Cardiac muscle cell (in vitro differentiated cells and primary cell): ENCODE measurements at regions not wholly inside any gene's neighbourhood (a gene's known extent, or its start where the extent isn't known, plus 50 kb on each side); places are given as distances from the start of the nearest gene placed in this dataset.

Experiments used
- DNase-seq, 2 donors: peaks; one replicate each; pipeline versions ENCODE4 v3.0.0 to v3.0.0-alpha.2; 2010 to 2017; ENCODE audit warnings: low read depth in 1 of 2, low spot score in 1 of 2
- H3K27ac ChIP-seq: fragments of 200-600 bp; sonication (generic); 2 replicates; pipeline ENCODE4 v1.5.1; 2016
- H3K27me3 ChIP-seq: fragments of 200-600 bp; sonication (generic); 2 replicates; pipeline ENCODE4 v1.6.0; 2016; ENCODE audit warnings: control low read depth
- H3K36me3 ChIP-seq: fragments of 200-600 bp; sonication (generic); 2 replicates; pipeline ENCODE4 v1.5.1; 2016; ENCODE audit warnings: control low read depth
- H3K4me1 ChIP-seq: fragments of 200-600 bp; sonication (generic); 2 replicates; pipeline ENCODE4 v1.8.1; 2017; ENCODE audit warnings: low read depth, mild to moderate bottlenecking, mixed run types
- H3K4me3 ChIP-seq: fragments of 200-600 bp; sonication (generic); 2 replicates; pipeline ENCODE4 v1.5.1; 2016; ENCODE audit warnings: mild to moderate bottlenecking
- H3K9me3 ChIP-seq: fragments of 200-600 bp; sonication (generic); 2 replicates; pipeline ENCODE4 v1.5.1; 2017; ENCODE audit warnings: low read depth, mild to moderate bottlenecking, control low read depth
- TF ChIP-seq, protein P1 (sequence below): IDR thresholded peaks from 2 replicates; pipeline ENCODE4 v1.5.1; 2012; ENCODE audit warnings: low read depth, mild to moderate bottlenecking, low read length

DNA sequence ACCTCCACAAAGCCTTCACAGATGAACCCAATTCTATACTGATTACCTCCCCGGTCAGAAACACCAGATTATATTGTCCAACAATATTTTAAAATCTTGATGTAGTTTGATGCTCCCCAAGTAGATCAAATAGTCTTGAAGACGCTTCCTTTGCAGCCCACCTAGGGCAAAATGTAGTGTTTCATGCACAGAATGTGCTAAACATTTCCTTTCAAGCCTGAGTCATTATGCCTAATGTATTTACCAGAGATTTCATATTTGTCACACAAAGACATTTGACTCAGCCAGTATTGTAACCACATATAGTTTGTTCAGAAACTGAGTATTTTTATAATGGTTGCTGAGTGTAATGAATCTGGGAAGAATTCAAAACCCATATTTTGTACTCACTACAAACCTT, 1396.8 kb downstream of the LRRC4C start:
- TF ChIP-seq, protein P1, sequence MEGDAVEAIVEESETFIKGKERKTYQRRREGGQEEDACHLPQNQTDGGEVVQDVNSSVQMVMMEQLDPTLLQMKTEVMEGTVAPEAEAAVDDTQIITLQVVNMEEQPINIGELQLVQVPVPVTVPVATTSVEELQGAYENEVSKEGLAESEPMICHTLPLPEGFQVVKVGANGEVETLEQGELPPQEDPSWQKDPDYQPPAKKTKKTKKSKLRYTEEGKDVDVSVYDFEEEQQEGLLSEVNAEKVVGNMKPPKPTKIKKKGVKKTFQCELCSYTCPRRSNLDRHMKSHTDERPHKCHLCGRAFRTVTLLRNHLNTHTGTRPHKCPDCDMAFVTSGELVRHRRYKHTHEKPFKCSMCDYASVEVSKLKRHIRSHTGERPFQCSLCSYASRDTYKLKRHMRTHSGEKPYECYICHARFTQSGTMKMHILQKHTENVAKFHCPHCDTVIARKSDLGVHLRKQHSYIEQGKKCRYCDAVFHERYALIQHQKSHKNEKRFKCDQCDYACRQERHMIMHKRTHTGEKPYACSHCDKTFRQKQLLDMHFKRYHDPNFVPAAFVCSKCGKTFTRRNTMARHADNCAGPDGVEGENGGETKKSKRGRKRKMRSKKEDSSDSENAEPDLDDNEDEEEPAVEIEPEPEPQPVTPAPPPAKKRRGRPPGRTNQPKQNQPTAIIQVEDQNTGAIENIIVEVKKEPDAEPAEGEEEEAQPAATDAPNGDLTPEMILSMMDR = no peak
- H3K27me3 ChIP-seq = no peaks in the 10 kb centered on the region

GRCh38 chr11:40061221-40061620, 1398.2 kb downstream of the LRRC4C start:
- DNase-seq = no peak
- Histone ChIP-seq H3K9me3 (no peaks in the 10 kb centered on the region), H3K27ac (no peak overlapping the region), H3K4me1 (no peaks in the 10 kb centered on the region), H3K27me3 (no peaks in the 10 kb centered on the region), H3K4me3 (no peak overlapping the region), H3K36me3 (no peaks in the 10 kb centered on the region)
- TF ChIP-seq, protein P1 = no peak

More for the DNA sequence above, 1396.8 kb downstream of the LRRC4C start:
- Histone ChIP-seq H3K9me3 (no peaks in the 10 kb centered on the region), H3K27ac (no peak overlapping the region), H3K4me1 (no peaks in the 10 kb centered on the region), H3K36me3 (no peaks in the 10 kb centered on the region), H3K4me3 (no peak overlapping the region)
- no peak for DNase-seq

GRCh38 chr11:40054631-40055030, 1404.8 kb downstream of the LRRC4C start:
- no peak overlapping the region for H3K27ac ChIP-seq
- no peaks in the 10 kb centered on the region for H3K36me3 ChIP-seq
- DNase-seq = no peak
- no peaks in the 10 kb centered on the region for H3K27me3 ChIP-seq
- H3K4me1 ChIP-seq = no peaks in the 10 kb centered on the region
- H3K4me3 ChIP-seq = no peak overlapping the region
- H3K9me3 ChIP-seq = no peaks in the 10 kb centered on the region
- TF ChIP-seq, protein P1 = no peak

DNA sequence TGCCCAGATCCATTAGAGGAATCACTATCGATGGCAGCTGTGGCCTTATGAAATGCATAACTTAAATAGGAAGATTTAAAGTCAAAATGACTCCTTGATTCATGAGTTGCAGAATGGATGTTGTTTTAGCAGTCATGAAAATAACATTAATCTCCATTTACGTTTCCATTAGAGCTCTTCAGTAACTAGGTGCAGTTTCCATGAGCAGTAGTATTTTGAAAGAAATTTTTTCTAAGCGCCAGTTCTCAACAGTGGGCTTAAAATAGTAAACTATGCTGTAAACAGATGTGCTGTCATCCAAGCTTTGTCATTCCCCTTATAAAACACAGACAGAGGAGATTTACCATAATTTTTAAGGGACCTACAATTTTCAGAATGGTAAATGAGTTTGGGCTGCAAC, 1414.1 kb downstream of the LRRC4C start:
- H3K27me3 ChIP-seq = no peaks in the 10 kb centered on the region
- H3K27ac ChIP-seq = no peak overlapping the region
- no peaks in the 10 kb centered on the region for H3K36me3 ChIP-seq
- no peak for DNase-seq
- no peaks in the 10 kb centered on the region for H3K9me3 ChIP-seq
- TF ChIP-seq, protein P1 = no peak
- H3K4me1 ChIP-seq = no peaks in the 10 kb centered on the region
- H3K4me3 ChIP-seq = no peak overlapping the region

DNA sequence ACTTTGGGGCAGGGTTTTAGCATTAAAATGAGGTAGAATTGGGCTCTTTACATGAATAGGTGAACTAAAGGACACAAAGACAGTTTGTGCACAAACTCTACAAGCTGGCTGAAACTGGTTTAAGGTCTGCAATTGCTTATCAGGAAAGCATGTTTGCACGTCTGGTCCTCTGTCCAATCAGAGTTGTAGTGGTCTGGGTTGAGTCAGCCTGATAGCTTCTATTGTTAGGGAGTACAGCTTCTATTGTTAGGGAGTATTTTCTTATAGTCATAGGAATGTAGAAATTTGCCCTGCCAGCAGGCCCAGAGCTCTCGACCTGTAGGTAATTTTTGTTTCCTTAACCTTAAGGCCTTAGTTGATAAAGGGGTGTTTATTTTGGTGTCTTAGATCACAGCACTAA, 1422.4 kb downstream of the LRRC4C start:
- Histone ChIP-seq H3K4me1 (peaks cover 11% of the 10 kb centered on the region), H3K27ac (peak overlapping the region; percentile 51), H3K9me3 (no peaks in the 10 kb centered on the region), H3K4me3 (no peak overlapping the region), H3K36me3 (no peaks in the 10 kb centered on the region), H3K27me3 (no peaks in the 10 kb centered on the region)
- TF ChIP-seq, protein P1 = no peak
- peak; percentile 5 to 30 for DNase-seq

- Histone ChIP-seq H3K27ac (no peak overlapping the region), H3K27me3 (no peaks in the 10 kb centered on the region), H3K36me3 (no peaks in the 10 kb centered on the region), H3K9me3 (no peaks in the 10 kb centered on the region), H3K4me1 (peaks cover 8% of the 10 kb centered on the region), H3K4me3 (no peak overlapping the region)
- no peak for DNase-seq
- TF ChIP-seq, protein P1 = no peak
These were observed 1427.1 kb downstream of the LRRC4C start for GRCh38 chr11:40032331-40032730.
